Right lobe of liver (tissue), 6 donors: ENCODE measurements at regions not wholly inside any gene's neighbourhood (a gene's known extent, or its start where the extent isn't known, plus 50 kb on each side); places are given as distances from the start of the nearest gene placed in this dataset.
A peak's percentile ranks its signal among the peaks of the same experiment; 100 is the strongest.
"Not testable (repeated sequence)": the region's sequence is repeated elsewhere in the genome, so short reads cannot be mapped to it uniquely, and the experiment has no call there.

Experiments
- ATAC-seq, 4 donors: fragments of 200-7000 bp; cut with Tn5 transposase; one replicate each; pipeline ENCODE4 v1.9.1; 2020; ENCODE audit warnings: mild to moderate bottlenecking in 4 of 4, moderate library complexity in 4 of 4
- DNase-seq, 3 donors: peaks; one replicate each; pipeline ENCODE4 v3.0.0-alpha.2; 2020
- H3K27ac ChIP-seq, 3 donors: fragments of 200-600 bp; one replicate each; pipeline ENCODE4 v1.8.0; 2022
- H3K27me3 ChIP-seq, 2 donors: fragments of 200-600 bp; one replicate each; pipeline ENCODE4 v1.8.0; 2022
- H3K36me3 ChIP-seq, 4 donors: fragments of 200-600 bp; sonication (generic) in 1 of 4; one replicate each; pipeline versions ENCODE4 v1.5.1 to v1.8.0; 2017 to 2022; ENCODE audit warnings: control low read depth in 1 of 4
- H3K4me1 ChIP-seq, 4 donors: fragments of 200-600 bp; sonication (generic) in 1 of 4; one replicate each; pipeline versions ENCODE4 v1.5.1 to v1.8.0; 2017 to 2022; ENCODE audit warnings: control low read depth in 1 of 4
- H3K4me3 ChIP-seq, 3 donors: fragments of 200-600 bp; one replicate each; pipeline ENCODE4 v1.8.0; 2022
- H3K9me3 ChIP-seq, 4 donors: fragments of 200-600 bp; sonication (generic) in 1 of 4; one replicate each; pipeline versions ENCODE4 v1.5.1 to v1.8.0; 2017 to 2022; ENCODE audit warnings: control low read depth in 1 of 4
- WGBS: methylation state at CpG from one replicate; pipeline ENCODE4 v1.1.6; 2018; ENCODE audit warnings: low coverage, low lambda C conversion rate; ENCODE audit not compliant: insufficient coverage; ENCODE audit errors: missing lambda C conversion rate; 5-methylcytosine and 5-hydroxymethylcytosine counted together
- intact Hi-C, 2 donors: fragments of 100-400 bp; cut with DNase I; formaldehyde crosslinking; loops; one replicate each; pipeline versions ENCODE4 v1.11.2 to v1.14.1; 2022
- donor health status: DM: no; HTN: yes; CAD: no.
- donor health status: DM: no; HTN: no; CAD: no.
- donor health status: DM: no; HTN: no; CAD: no.
- donor health status: DM: no; HTN: yes; CAD: no.
- donor health status: DM: no; HTN: yes; CAD: no.

DNA sequence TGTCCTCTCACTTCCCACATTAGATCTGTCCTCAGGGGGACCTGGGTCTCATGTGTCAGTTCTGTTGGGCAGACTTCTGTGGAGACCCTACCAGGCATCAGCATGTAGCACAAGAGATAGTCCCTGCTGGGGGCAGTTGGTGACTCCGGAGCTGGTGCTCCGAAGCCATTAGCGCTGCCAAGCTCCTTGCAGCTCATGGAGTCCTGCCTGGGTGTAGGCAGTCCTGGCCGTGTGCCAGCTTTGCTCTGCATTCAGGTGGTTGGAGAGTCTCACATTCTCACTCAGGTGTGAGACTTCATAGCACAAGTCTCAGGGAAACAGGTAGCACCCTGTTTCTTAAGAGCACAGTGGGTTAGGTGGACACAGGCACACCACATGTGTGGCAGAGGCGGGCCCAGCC, 202.3 kb downstream of the LIPI start:
- H3K27me3 ChIP-seq, intact Hi-C loops, H3K4me3 ChIP-seq, H3K36me3 ChIP-seq, H3K9me3 ChIP-seq, H3K4me1 ChIP-seq, ATAC-seq, H3K27ac ChIP-seq, DNase-seq: not testable (repeated sequence)
- no CpG with 5 or more reads among the region's 5 CpGs for WGBS

DNA sequence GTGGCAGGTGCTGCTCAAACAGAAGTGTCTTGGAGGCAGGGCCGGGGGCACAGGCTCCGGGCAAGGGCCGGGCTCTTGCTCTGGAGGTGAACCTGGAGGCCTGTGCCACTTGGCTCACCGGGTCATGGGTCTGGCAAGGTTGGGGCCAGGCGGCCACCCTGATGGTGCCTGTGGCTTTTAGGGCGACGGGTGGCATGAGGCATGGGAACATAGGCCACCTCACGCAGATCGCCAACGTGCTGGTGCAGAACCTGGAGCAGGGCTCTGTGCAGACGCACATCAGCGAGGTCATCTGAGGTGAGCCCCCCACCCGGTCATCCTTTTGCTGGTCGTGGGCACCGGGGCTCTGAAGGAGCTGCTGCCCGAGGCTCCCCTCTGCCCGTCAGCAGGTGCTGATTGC, 202.7 kb downstream of the LIPI start:
- intact Hi-C loops, H3K4me3 ChIP-seq, DNase-seq, H3K4me1 ChIP-seq, H3K9me3 ChIP-seq, H3K27me3 ChIP-seq, H3K27ac ChIP-seq, ATAC-seq, H3K36me3 ChIP-seq: not testable (repeated sequence)
- no CpG with 5 or more reads among the region's 17 CpGs for WGBS

DNA sequence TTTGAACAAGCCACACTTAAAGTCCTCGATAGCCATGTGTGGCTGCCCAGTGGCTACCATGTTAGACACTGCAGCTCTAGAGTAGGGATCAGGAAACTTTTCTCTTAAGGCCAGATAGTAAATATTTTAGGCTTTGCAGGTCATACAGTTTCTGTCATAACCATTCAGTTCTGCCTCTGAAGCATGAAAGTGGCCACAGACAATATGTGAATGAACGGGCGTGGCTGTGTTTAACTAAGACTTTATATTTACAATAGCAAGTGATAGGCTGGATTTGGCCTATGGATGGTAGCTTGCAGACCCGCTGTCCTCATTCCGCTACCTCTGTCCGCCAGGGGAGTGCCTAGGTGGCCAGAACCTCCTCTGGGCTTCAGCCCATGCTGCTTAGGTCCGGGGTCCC, 204.6 kb downstream of the LIPI start:
- WGBS: 56% methylated on average over 2 of the region's 7 CpGs
- DNase-seq, H3K27ac ChIP-seq, H3K36me3 ChIP-seq, H3K4me3 ChIP-seq, H3K9me3 ChIP-seq, H3K27me3 ChIP-seq, H3K4me1 ChIP-seq, ATAC-seq, intact Hi-C loops: not testable (repeated sequence)

DNA sequence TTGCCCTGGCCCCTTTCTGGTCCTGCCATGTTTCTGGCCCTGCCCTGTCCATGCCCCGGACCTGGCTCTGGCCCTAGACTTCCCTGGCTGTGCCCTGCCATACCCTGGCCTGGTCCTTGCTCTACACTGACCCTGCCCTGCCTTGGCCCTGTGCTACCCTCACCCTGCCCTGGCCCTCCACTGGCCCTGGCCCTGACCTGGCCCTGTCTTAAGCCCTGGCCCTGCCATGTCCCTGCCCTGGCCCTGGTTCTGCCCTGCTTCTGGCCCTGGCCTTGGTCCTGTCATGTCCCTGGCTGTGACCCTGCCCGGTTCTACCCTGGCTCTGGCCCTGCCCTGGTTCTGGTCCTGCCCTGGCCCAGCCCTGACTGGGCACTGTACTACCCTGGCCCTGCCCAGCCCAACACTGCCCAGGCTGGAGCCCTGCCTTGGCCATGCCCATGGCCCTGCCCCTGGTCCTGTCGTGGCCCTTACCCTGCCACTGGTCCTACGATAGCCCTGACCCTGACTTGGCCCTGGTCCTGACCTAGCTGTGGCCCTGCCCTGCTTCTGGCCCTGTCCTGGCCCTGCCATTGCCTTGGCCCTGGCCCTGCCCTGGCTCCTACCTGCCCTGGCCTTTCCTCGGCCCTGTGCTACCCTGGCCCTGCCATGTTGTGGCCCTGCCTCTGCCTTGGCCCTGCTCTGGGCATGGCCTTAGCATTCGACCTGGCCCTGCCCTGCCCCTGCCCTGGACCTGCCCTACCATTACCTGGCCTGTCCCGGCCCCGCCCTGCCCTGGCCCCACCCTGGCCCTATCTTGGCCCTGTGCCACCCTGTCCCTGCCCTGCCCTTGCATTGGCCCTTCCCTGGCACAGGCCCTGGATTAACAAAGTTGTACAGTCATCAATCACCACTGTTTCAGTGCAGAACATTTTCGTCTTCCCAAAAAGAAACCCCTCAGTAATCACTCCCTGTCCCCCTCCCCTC, 223.5 kb downstream of the LIPI start:
- 44% methylated on average over 5 of the region's 9 CpGs for WGBS
- H3K36me3 ChIP-seq, H3K4me1 ChIP-seq, intact Hi-C loops, H3K27ac ChIP-seq, H3K4me3 ChIP-seq, H3K27me3 ChIP-seq, H3K9me3 ChIP-seq: not testable (repeated sequence)
- peak in 2 of 4 donors; percentile 23 to 52 for ATAC-seq
- DNase-seq: peak in 1 of 3 donors; percentile 30

DNA sequence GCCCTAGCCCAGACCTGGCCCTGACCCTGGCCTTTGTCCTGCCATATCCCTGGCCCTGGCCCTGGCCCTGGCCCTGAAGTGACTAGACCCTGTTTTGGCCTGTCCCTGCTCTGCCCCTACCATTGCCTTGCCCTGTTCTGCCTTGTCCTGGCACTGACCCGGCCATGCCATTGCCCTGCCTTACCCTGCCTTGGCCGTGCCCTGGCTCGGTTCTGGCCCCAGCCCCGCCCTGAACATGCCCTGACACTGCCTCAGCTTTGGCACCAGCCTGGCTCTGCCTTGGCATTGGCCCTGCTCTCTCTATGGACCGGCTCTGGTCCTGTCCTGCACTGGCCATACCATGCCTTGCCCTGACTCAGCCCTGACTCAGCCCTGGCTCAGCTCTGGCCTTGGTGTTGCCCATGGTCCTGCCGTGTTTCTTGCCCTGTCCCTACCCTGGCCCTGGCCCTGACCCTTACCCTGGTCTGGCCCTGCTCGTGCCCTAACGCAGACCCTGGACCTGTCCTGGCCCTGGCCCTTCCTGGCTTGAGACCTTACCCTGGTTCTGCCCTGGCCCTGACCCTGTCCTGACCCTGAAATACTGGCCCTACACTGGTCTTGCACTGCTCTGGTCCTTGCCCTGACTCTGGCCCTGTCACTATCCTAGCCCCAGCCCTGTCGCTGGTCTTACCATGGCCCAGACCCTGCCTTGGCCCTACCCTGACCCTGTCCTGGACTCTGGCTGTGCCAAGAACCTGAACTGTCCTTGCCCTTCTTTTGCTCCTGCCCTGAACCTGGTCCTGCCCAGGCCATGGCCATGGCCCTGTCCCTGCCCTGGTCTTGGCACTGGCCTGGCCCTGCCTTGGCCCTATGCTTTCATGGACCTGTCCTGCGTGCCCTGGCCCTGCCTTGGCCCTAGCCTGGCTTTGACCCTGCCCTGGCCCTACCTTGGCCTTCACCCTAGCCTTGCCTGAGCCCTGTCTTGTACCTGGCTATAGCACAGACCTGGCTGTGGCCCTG, 224.6 kb downstream of the LIPI start:
- DNase-seq (peak in 1 of 3 donors; percentile 47), ATAC-seq (peak in 3 of 4 donors; percentile 28 to 62 (median 49))
- H3K9me3 ChIP-seq, H3K27ac ChIP-seq, H3K27me3 ChIP-seq, H3K4me1 ChIP-seq, intact Hi-C loops, H3K36me3 ChIP-seq, H3K4me3 ChIP-seq: not testable (repeated sequence)
- 42% methylated on average over 2 of the region's 10 CpGs for WGBS

DNA sequence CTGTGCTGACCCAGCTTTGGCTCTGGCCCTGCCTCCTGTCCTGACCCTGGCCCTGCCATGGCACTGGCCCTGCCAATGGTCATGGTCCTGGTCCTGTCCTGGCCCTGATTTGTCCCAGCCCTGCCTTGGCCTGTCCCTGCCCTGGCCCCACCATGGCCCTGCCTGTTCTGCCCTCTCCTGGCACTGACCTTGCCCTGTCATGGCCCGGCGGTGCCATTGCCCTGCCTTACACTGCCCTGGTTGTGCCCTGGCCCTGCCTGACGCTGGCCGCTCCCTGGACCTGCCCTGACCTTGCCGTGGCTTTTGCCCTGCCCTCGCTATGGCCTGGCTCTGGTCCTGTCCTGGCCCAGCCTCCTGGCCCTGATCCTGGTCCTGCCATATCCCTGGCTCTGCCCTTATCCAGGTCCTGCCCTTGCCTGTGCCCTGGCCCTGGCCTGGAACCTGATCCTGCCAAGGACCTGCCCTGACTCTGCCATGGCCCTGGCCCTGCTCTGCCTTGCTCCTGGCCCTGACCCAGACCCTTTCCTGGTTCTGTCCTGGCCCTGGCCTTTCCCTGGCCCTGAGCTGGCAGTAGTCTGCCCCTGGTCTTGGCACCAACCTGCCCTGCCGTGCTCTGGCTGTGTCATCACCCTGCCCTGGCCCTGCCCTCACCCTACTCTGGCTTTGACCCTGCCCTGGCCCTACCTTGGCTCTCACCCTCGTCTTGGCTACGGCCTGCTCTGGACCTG, 225.5 kb downstream of the LIPI start:
- intact Hi-C loops, H3K4me3 ChIP-seq, H3K27ac ChIP-seq, H3K36me3 ChIP-seq, H3K9me3 ChIP-seq, H3K4me1 ChIP-seq, H3K27me3 ChIP-seq: not testable (repeated sequence)
- no CpG with 5 or more reads among the region's 9 CpGs for WGBS
- ATAC-seq: peak; percentile 28 to 59 (median 44)
- peak in 1 of 3 donors; percentile 53 for DNase-seq

DNA sequence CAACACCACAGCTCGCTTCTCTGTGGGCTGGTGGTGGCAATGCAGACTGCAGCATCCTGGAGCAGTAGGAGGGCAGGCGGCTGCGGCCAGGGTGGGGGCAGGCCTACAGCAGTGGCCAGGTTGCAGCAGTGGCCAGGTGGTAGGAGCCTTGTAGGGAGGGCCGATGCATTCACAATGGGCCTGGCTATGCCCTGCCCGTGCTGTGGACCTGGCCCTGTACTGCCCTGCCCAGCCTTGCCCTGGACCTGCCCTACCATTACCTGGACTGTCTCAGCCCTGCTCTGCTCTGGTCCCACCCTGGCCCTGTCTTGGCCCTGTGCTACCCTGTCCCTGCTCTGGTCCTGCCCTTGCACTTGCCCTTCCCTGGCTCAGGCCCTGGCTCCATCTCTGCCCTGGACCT, 226.0 kb downstream of the LIPI start:
- DNase-seq: peak in 1 of 3 donors; percentile 35
- intact Hi-C loops: not testable (repeated sequence)

DNA sequence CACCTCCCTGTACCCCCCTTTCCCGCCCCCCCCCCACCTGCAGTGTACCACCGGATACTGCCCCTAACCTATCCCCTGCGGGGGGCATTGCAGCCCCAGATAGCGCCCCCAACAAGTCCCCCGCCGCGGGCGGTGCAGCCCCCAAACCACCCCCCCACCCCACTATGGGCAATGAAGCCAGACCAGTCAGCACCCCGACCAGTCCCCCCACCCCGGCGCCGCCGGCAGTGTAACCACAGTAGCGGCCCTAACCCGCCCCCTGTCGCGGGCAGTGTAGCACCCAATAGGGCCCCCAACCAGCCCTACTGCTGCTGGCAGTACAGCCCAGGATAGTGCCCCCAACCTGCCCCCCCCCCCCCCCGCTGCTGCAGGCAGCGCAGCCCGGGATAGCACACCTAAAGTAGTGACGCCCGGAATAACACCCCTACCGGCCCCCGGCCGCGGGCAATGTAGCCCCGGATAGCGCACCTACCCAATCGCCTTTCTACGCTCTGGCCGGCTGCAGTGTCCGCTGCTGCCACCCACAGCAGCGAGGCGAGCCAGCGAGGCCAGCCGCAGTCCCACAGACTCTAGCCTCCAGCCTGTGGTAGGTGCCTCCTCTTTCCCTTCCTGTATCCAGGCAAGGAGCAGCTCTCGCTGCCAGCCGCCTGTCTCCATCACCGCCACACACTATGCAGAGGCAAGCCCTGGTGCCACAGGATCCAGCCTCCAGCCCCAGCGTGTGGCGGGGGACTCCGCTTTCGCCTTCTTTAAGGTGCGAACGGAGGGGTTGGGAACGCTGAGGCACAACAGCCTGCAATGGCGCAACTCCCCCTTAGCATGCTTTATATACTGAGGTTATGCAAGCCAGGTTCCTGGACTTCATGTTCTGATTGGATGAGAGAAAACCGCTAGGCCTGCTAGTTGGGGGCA, 229.3 kb downstream of the LIPI start:
- H3K4me1 ChIP-seq, intact Hi-C loops, H3K27me3 ChIP-seq, H3K36me3 ChIP-seq, H3K4me3 ChIP-seq, H3K9me3 ChIP-seq, H3K27ac ChIP-seq, ATAC-seq: not testable (repeated sequence)
- DNase-seq: peak in 1 of 3 donors; percentile 27
- 60% methylated on average over 1 of the region's 48 CpGs for WGBS

More for the DNA sequence above, 226.0 kb downstream of the LIPI start:
- H3K36me3 ChIP-seq, H3K27me3 ChIP-seq, H3K4me3 ChIP-seq, H3K9me3 ChIP-seq, ATAC-seq, H3K27ac ChIP-seq, H3K4me1 ChIP-seq: not testable (repeated sequence)
- no CpG with 5 or more reads among the region's 5 CpGs for WGBS
